A673 (cell line): ENCODE measurements at regions not wholly inside any gene's neighbourhood (a gene's known extent, or its start where the extent isn't known, plus 50 kb on each side); places are given as distances from the start of the nearest gene placed in this dataset.

Source experiments
- CTCF ChIP-seq: fragments of 300-800, 200-600 bp; sonication (generic); conservative IDR thresholded peaks from 2 replicates; pipeline ENCODE4 v1.5.1; 2017; ENCODE audit warnings: low read depth, mild to moderate bottlenecking, antibody characterized with exemption, low read length, moderate library complexity, mixed read lengths
- EZH2 ChIP-seq: fragments of 200-600 bp; sonication (generic); IDR thresholded peaks from 2 replicates; pipeline ENCODE4 v1.6.1; 2017; ENCODE audit warnings: borderline replicate concordance, low read depth, mild to moderate bottlenecking, mixed read lengths, antibody characterized with exemption, low read length; ENCODE audit not compliant: poor library complexity, severe bottlenecking

GRCh38 chr6:18667612-18668011, 280.5 kb downstream of the RNF144B start:
- TF ChIP-seq EZH2 (no peak), CTCF (no peak)
